SJSA1 (cell line): ENCODE measurements at regions not wholly inside any gene's neighbourhood (a gene's known extent, or its start where the extent isn't known, plus 50 kb on each side); places are given as distances from the start of the nearest gene placed in this dataset.
A peak's percentile ranks its signal among the peaks of the same experiment; 100 is the strongest.
"Not testable (repeated sequence)": the region's sequence is repeated elsewhere in the genome, so short reads cannot be mapped to it uniquely, and the experiment has no call there.

Experiments used
- DNase-seq, 2 experiments: peaks; one replicate each; pipeline ENCODE4 v3.0.0-alpha.2; 2015 to 2020; ENCODE audit warnings: low spot score in 2 of 2, low read depth in 1 of 2
- H3K27ac ChIP-seq: fragments of 250-450 bp; sonication (Bioruptor Pico); 2 replicates; pipeline ENCODE4 v1.5.1; 2020; ENCODE audit warnings: mild to moderate bottlenecking, moderate library complexity
- H3K27me3 ChIP-seq: fragments of 250-450 bp; sonication (Bioruptor Pico); replicated peaks from 2 replicates; pipeline ENCODE4 v1.5.1; 2020; ENCODE audit warnings: mild to moderate bottlenecking, moderate library complexity
- H3K36me3 ChIP-seq: fragments of 250-450 bp; sonication (Bioruptor Pico); 2 replicates; pipeline ENCODE4 v1.5.1; 2020; ENCODE audit warnings: mild to moderate bottlenecking
- H3K4me1 ChIP-seq: fragments of 250-450 bp; sonication (Bioruptor Pico); replicated peaks from 2 replicates; pipeline ENCODE4 v1.6.1; 2021; ENCODE audit warnings: mild to moderate bottlenecking
- H3K4me3 ChIP-seq: fragments of 250-450 bp; sonication (Bioruptor Pico); 2 replicates; pipeline ENCODE4 v1.5.1; 2020; ENCODE audit warnings: mild to moderate bottlenecking
- H3K9me3 ChIP-seq: fragments of 250-450 bp; sonication (Bioruptor Pico); replicated peaks from 2 replicates; pipeline ENCODE4 v1.5.1; 2020; ENCODE audit warnings: mild to moderate bottlenecking

- Histone ChIP-seq H3K4me1 (no peaks in the 10 kb centered on the region), H3K36me3 (no peaks in the 10 kb centered on the region), H3K27me3 (0 out of 2 replicates have a peak, but pooled peaks cover 5% of the 10 kb centered on the region), H3K27ac (no peak overlapping the region), H3K4me3 (no peak overlapping the region), H3K9me3 (no peaks in the 10 kb centered on the region)
- DNase-seq = no peak
Measured at GRCh38 chr11:56846631-56847576, 98.4 kb upstream of the OR9G4 start.

GRCh38 chr11:56845121-56845732, 96.7 kb upstream of the OR9G4 start:
- 0 out of 2 replicates have a peak, but pooled peaks cover 5% of the 10 kb centered on the region for H3K27me3 ChIP-seq
- no peak for DNase-seq
- no peak overlapping the region for H3K4me3 ChIP-seq
- H3K27ac ChIP-seq = no peak overlapping the region
- no peaks in the 10 kb centered on the region for H3K4me1 ChIP-seq
- no peaks in the 10 kb centered on the region for H3K36me3 ChIP-seq
- H3K9me3 ChIP-seq = no peaks in the 10 kb centered on the region

GRCh38 chr11:56843816-56844215, 95.3 kb upstream of the OR9G4 start:
- 0 out of 2 replicates have a peak, but pooled peaks cover 5% of the 10 kb centered on the region for H3K27me3 ChIP-seq
- no peaks in the 10 kb centered on the region for H3K9me3 ChIP-seq
- no peak overlapping the region for H3K4me3 ChIP-seq
- no peaks in the 10 kb centered on the region for H3K36me3 ChIP-seq
- no peak overlapping the region for H3K27ac ChIP-seq
- no peak for DNase-seq
- H3K4me1 ChIP-seq = no peaks in the 10 kb centered on the region

GRCh38 chr11:56842814-56843794, 94.6 kb upstream of the OR9G4 start:
- no peaks in the 10 kb centered on the region for H3K9me3 ChIP-seq
- H3K27ac ChIP-seq = no peak overlapping the region
- H3K27me3 ChIP-seq = 0 out of 2 replicates have a peak, but pooled peaks cover 5% of the 10 kb centered on the region
- no peak for DNase-seq
- H3K4me1 ChIP-seq = no peaks in the 10 kb centered on the region
- no peak overlapping the region for H3K4me3 ChIP-seq
- H3K36me3 ChIP-seq = no peaks in the 10 kb centered on the region

- H3K36me3 ChIP-seq = no peaks in the 10 kb centered on the region
- peak in 1 of 2 experiments; percentile 34 for DNase-seq
- no peak overlapping the region for H3K27ac ChIP-seq
Measured at GRCh38 chr11:56841210-56841810, 92.8 kb upstream of the OR9G4 start.

GRCh38 chr11:56827357-56827756, 78.9 kb upstream of the OR9G4 start:
- H3K4me1 ChIP-seq, H3K36me3 ChIP-seq, H3K27ac ChIP-seq, H3K4me3 ChIP-seq, H3K9me3 ChIP-seq, DNase-seq, H3K27me3 ChIP-seq: not testable (repeated sequence)

More at GRCh38 chr11:56841210-56841810, 92.8 kb upstream of the OR9G4 start:
- Histone ChIP-seq H3K4me3 (no peak overlapping the region), H3K27me3 (0 out of 2 replicates have a peak, but pooled peaks cover 5% of the 10 kb centered on the region), H3K9me3 (no peaks in the 10 kb centered on the region), H3K4me1 (no peaks in the 10 kb centered on the region)

- Histone ChIP-seq H3K4me1 (no peaks in the 10 kb centered on the region), H3K9me3 (no peaks in the 10 kb centered on the region), H3K27me3 (no peaks in the 10 kb centered on the region), H3K36me3 (no peaks in the 10 kb centered on the region), H3K4me3 (no peak overlapping the region), H3K27ac (no peak overlapping the region)
- no peak for DNase-seq
Measured at GRCh38 chr11:56819916-56820315, 71.4 kb upstream of the OR9G4 start.

GRCh38 chr11:56817661-56818060, 69.2 kb upstream of the OR9G4 start:
- no peak for DNase-seq
- H3K27me3 ChIP-seq = no peaks in the 10 kb centered on the region
- H3K9me3 ChIP-seq = no peaks in the 10 kb centered on the region
- no peaks in the 10 kb centered on the region for H3K36me3 ChIP-seq
- H3K4me1 ChIP-seq = no peaks in the 10 kb centered on the region
- no peak overlapping the region for H3K27ac ChIP-seq
- no peak overlapping the region for H3K4me3 ChIP-seq

GRCh38 chr11:56816259-56816658, 67.8 kb upstream of the OR9G4 start:
- H3K36me3 ChIP-seq = no peaks in the 10 kb centered on the region
- no peaks in the 10 kb centered on the region for H3K4me1 ChIP-seq
- no peaks in the 10 kb centered on the region for H3K9me3 ChIP-seq
- H3K27me3 ChIP-seq = no peaks in the 10 kb centered on the region
- H3K4me3 ChIP-seq = no peak overlapping the region
- no peak overlapping the region for H3K27ac ChIP-seq
- DNase-seq = no peak

GRCh38 chr11:56808326-56808725, 59.8 kb upstream of the OR9G4 start:
- H3K27me3 ChIP-seq = no peaks in the 10 kb centered on the region
- DNase-seq = no peak
- no peak overlapping the region for H3K27ac ChIP-seq

GRCh38 chr11:56799691-56800210, 51.3 kb upstream of the OR9G4 start:
- H3K4me1 ChIP-seq = no peaks in the 10 kb centered on the region

More at GRCh38 chr11:56808326-56808725, 59.8 kb upstream of the OR9G4 start:
- Histone ChIP-seq H3K36me3 (no peaks in the 10 kb centered on the region), H3K4me3 (no peak overlapping the region), H3K4me1 (no peaks in the 10 kb centered on the region), H3K9me3 (no peaks in the 10 kb centered on the region)

More at GRCh38 chr11:56799691-56800210, 51.3 kb upstream of the OR9G4 start:
- H3K27ac ChIP-seq = no peak overlapping the region
- no peaks in the 10 kb centered on the region for H3K9me3 ChIP-seq
- no peaks in the 10 kb centered on the region for H3K27me3 ChIP-seq
- no peak for DNase-seq
- H3K36me3 ChIP-seq = no peaks in the 10 kb centered on the region
- no peak overlapping the region for H3K4me3 ChIP-seq
